ENCODE measurements at regions not wholly inside any gene's neighbourhood (a gene's known extent, or its start where the extent isn't known, plus 50 kb on each side); places are given as distances from the start of the nearest gene placed in this dataset.

GRCh38 chr12:82207556-82207955, 150.6 kb downstream of the CCDC59 start:
- TF ChIP-seq POLR2AphosphoS5 (IDR thresholded peaks at IDR 0.05) (no peak), POLR2A (IDR thresholded peaks at IDR 0.05) (no peak)
- TF ChIP-seq, protein P1, sequence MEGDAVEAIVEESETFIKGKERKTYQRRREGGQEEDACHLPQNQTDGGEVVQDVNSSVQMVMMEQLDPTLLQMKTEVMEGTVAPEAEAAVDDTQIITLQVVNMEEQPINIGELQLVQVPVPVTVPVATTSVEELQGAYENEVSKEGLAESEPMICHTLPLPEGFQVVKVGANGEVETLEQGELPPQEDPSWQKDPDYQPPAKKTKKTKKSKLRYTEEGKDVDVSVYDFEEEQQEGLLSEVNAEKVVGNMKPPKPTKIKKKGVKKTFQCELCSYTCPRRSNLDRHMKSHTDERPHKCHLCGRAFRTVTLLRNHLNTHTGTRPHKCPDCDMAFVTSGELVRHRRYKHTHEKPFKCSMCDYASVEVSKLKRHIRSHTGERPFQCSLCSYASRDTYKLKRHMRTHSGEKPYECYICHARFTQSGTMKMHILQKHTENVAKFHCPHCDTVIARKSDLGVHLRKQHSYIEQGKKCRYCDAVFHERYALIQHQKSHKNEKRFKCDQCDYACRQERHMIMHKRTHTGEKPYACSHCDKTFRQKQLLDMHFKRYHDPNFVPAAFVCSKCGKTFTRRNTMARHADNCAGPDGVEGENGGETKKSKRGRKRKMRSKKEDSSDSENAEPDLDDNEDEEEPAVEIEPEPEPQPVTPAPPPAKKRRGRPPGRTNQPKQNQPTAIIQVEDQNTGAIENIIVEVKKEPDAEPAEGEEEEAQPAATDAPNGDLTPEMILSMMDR (IDR thresholded peaks at IDR 0.05), result no peak

Measured in upper lobe of left lung (tissue), 4 donors.